ENCODE measurements at regions not wholly inside any gene's neighbourhood (a gene's known extent, or its start where the extent isn't known, plus 50 kb on each side); places are given as distances from the start of the nearest gene placed in this dataset.
A peak's percentile ranks its signal among the peaks of the same experiment; 100 is the strongest.

- DNase-seq, result no peak
- Mint-ChIP-seq H3K4me1 (no peaks in the 10 kb centered on the region), H3K27ac (no peak overlapping the region), H3K27me3 (no peaks in the 10 kb centered on the region), H3K36me3 (ENCODE audit: low read depth) (peaks cover 76% of the 10 kb centered on the region), H3K4me3 (no peak overlapping the region), H3K9me3 (no peaks in the 10 kb centered on the region)
- CTCF ChIA-PET, result no interaction called here
- intact Hi-C loops (cut with micrococcal nuclease), result no loop called here
- no peak for TF ChIP-seq CTCF (IDR thresholded peaks at IDR 0.05)
- no peak for ATAC-seq (ENCODE audit: low read depth)
- POLR2A ChIA-PET, result no interaction called here
These were observed 549.4 kb downstream of the UTRN start for GRCh38 chr6:144834426-144835038.

- intact Hi-C loops (cut with micrococcal nuclease), result no loop called here
These were observed 550.3 kb downstream of the UTRN start for GRCh38 chr6:144835322-144835973.

GRCh38 chr6:144840619-144841018 is 555.5 kb downstream of the UTRN start:
- POLR2A ChIA-PET, result no interaction called here

More at GRCh38 chr6:144835322-144835973, 550.3 kb downstream of the UTRN start:
- Mint-ChIP-seq H3K36me3 (ENCODE audit: low read depth) (peaks cover 79% of the 10 kb centered on the region), H3K4me1 (no peaks in the 10 kb centered on the region), H3K4me3 (no peak overlapping the region), H3K27ac (no peak overlapping the region), H3K27me3 (no peaks in the 10 kb centered on the region), H3K9me3 (no peaks in the 10 kb centered on the region)
- no peak for TF ChIP-seq CTCF (IDR thresholded peaks at IDR 0.05)
- ChIA-PET CTCF (no interaction called here), POLR2A (no interaction called here)
- DNase-seq, result no peak
- no peak for ATAC-seq (ENCODE audit: low read depth)

GRCh38 chr6:144843701-144844100 is 558.6 kb downstream of the UTRN start:
- no peak overlapping the region for H3K27ac Mint-ChIP-seq
- no peaks in the 10 kb centered on the region for H3K27me3 Mint-ChIP-seq
- peaks cover 71% of the 10 kb centered on the region for H3K36me3 Mint-ChIP-seq (ENCODE audit: low read depth)
- CTCF ChIA-PET, result no interaction called here
- POLR2A ChIA-PET, result no interaction called here
- intact Hi-C loops (cut with micrococcal nuclease), result no loop called here
- TF ChIP-seq CTCF (IDR thresholded peaks at IDR 0.05), result no peak
- no peaks in the 10 kb centered on the region for H3K4me1 Mint-ChIP-seq
- no peak for DNase-seq
- H3K9me3 Mint-ChIP-seq, result no peaks in the 10 kb centered on the region
- no peak for ATAC-seq (ENCODE audit: low read depth)
- H3K4me3 Mint-ChIP-seq, result no peak overlapping the region

More at GRCh38 chr6:144840619-144841018, 555.5 kb downstream of the UTRN start:
- DNase-seq, result no peak
- H3K9me3 Mint-ChIP-seq, result no peaks in the 10 kb centered on the region
- no peak for TF ChIP-seq CTCF (IDR thresholded peaks at IDR 0.05)
- H3K27me3 Mint-ChIP-seq, result no peaks in the 10 kb centered on the region
- ATAC-seq (ENCODE audit: low read depth), result no peak
- CTCF ChIA-PET, result no interaction called here
- peaks cover 72% of the 10 kb centered on the region for H3K36me3 Mint-ChIP-seq (ENCODE audit: low read depth)
- intact Hi-C loops (cut with micrococcal nuclease), result no loop called here
- no peaks in the 10 kb centered on the region for H3K4me1 Mint-ChIP-seq
- no peak overlapping the region for H3K4me3 Mint-ChIP-seq
- H3K27ac Mint-ChIP-seq, result no peak overlapping the region

GRCh38 chr6:144844596-144844995 is 559.5 kb downstream of the UTRN start:
- no peaks in the 10 kb centered on the region for H3K27me3 Mint-ChIP-seq
- H3K27ac Mint-ChIP-seq, result peak overlapping the region; percentile 11
- no peaks in the 10 kb centered on the region for H3K9me3 Mint-ChIP-seq
- TF ChIP-seq CTCF (IDR thresholded peaks at IDR 0.05), result no peak
- H3K36me3 Mint-ChIP-seq (ENCODE audit: low read depth), result peaks cover 69% of the 10 kb centered on the region
- H3K4me3 Mint-ChIP-seq, result no peak overlapping the region
- intact Hi-C loops (cut with micrococcal nuclease), result no loop called here
- ChIA-PET CTCF (no interaction called here), POLR2A (no interaction called here)
- DNase-seq (no peak), ATAC-seq (ENCODE audit: low read depth) (no peak)
- H3K4me1 Mint-ChIP-seq, result no peaks in the 10 kb centered on the region
